ENCODE measurements at regions not wholly inside any gene's neighbourhood (a gene's known extent, or its start where the extent isn't known, plus 50 kb on each side); places are given as distances from the start of the nearest gene placed in this dataset.

DNA sequence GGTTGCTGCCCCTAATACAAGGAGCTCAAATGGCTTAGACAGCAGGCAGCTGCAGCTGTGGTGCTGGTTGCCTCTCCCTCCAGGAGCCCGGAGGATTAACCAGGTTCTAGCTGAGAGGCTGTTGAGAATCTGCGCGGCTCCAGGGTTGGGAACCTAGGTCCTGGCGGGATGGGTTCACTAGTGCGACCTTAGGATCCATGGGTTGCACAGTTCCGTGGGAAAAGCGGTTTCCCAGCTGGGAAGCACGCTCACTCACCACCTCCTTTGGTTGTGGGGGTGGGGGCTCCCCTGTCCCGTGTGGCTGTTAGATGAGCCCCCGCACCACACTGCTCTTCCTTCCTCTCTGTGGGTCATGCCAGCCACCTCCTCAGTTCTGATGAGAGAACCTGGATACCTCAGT lies 375.1 kb upstream of the ARRDC4 start:
- no peaks in the 10 kb centered on the region for H3K27me3 ChIP-seq (ENCODE audit: low read depth, low read length)
- H3K4me1 ChIP-seq (ENCODE audit: control insufficient read depth in 1 of 2, insufficient read depth in 2 of 2, low read length in 2 of 2) = no peaks in the 10 kb centered on the region
- no peaks in the 10 kb centered on the region for H3K36me3 ChIP-seq (ENCODE audit: control insufficient read depth in 1 of 2, insufficient read depth in 2 of 2, low read length in 2 of 2)
- no peak overlapping the region for H3K4me3 ChIP-seq (ENCODE audit: low read depth in 1 of 2, low read length in 2 of 2)
- H3K27ac ChIP-seq (ENCODE audit: low read length) = no peak overlapping the region
- H3K9me3 ChIP-seq (ENCODE audit: control insufficient read depth in 1 of 2, low read length in 2 of 2) = no peaks in the 10 kb centered on the region

DNA sequence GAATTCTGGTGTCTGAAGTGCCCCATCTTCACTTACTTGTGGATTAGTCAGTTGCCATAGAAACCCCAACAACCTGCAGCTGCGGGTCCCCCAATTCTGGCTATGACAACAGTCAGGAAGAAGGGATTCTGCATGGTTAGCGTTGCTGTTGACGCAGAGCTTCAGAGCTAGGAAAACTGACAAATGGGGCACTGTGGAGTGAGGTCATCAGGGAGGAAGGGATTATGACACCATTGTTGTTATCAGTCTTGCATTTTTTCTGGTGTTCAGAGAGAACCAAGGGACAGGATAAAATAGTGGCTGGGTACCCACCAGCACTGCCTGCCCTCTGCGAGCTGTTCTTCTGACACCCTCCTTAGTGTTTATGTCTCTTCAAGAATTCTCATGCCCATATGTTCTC lies 367.7 kb upstream of the ARRDC4 start:
- H3K9me3 ChIP-seq (ENCODE audit: control insufficient read depth in 1 of 2, low read length in 2 of 2) = no peaks in the 10 kb centered on the region
- H3K27ac ChIP-seq (ENCODE audit: low read length) = no peak overlapping the region
- no peaks in the 10 kb centered on the region for H3K27me3 ChIP-seq (ENCODE audit: low read depth, low read length)
- H3K36me3 ChIP-seq (ENCODE audit: control insufficient read depth in 1 of 2, insufficient read depth in 2 of 2, low read length in 2 of 2) = no peaks in the 10 kb centered on the region
- no peaks in the 10 kb centered on the region for H3K4me1 ChIP-seq (ENCODE audit: control insufficient read depth in 1 of 2, insufficient read depth in 2 of 2, low read length in 2 of 2)
- no peak overlapping the region for H3K4me3 ChIP-seq (ENCODE audit: low read depth in 1 of 2, low read length in 2 of 2)

DNA sequence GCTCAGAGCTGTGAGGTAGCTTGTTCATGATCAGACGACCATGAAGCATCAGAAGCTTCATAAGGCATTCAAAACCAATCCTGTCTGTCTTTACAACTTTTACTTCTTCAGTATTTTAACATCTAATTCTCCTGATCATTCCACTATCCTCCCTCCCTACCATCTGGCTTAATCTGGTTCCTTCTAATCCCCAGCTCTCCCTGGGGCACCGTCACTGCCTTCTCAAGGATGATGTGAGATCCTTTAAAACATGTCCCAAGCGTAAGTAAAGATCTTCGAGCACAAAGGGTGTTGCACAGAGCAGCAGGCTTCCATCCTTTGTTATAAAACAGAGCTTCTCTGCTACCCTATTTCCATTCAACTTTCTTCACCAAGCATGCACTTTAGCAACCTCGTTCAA lies 362.7 kb upstream of the ARRDC4 start:
- Histone ChIP-seq H3K9me3 (ENCODE audit: control insufficient read depth in 1 of 2, low read length in 2 of 2) (no peaks in the 10 kb centered on the region), H3K27me3 (ENCODE audit: low read depth, low read length) (no peaks in the 10 kb centered on the region), H3K36me3 (ENCODE audit: control insufficient read depth in 1 of 2, insufficient read depth in 2 of 2, low read length in 2 of 2) (no peaks in the 10 kb centered on the region), H3K4me1 (ENCODE audit: control insufficient read depth in 1 of 2, insufficient read depth in 2 of 2, low read length in 2 of 2) (no peaks in the 10 kb centered on the region), H3K27ac (ENCODE audit: low read length) (no peak overlapping the region), H3K4me3 (ENCODE audit: low read depth in 1 of 2, low read length in 2 of 2) (no peak overlapping the region)

DNA sequence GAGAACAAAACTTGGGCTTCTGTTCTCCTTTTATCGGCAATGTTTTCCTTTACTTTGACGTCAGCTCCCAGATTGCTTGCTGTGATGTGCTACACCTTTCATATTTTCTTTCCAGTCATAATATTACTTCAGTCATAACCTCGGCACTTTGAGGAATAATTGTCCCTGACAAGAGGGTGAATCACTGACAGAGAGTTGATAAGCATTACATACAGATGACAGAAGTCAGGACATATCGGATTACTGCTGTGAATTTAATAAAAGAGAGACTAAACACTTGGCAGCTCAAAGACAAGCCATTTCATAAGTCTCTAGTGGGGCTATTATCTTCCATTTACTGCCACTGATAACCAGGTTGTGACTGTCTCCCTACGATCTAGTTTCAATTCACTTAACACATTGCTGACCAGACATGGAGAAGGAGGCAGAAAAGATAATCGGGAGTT lies 362.1 kb upstream of the ARRDC4 start:
- Histone ChIP-seq H3K27me3 (ENCODE audit: low read depth, low read length) (no peaks in the 10 kb centered on the region), H3K36me3 (ENCODE audit: control insufficient read depth in 1 of 2, insufficient read depth in 2 of 2, low read length in 2 of 2) (no peaks in the 10 kb centered on the region), H3K27ac (ENCODE audit: low read length) (no peak overlapping the region), H3K4me1 (ENCODE audit: control insufficient read depth in 1 of 2, insufficient read depth in 2 of 2, low read length in 2 of 2) (no peaks in the 10 kb centered on the region), H3K4me3 (ENCODE audit: low read depth in 1 of 2, low read length in 2 of 2) (no peak overlapping the region), H3K9me3 (ENCODE audit: control insufficient read depth in 1 of 2, low read length in 2 of 2) (no peaks in the 10 kb centered on the region)

DNA sequence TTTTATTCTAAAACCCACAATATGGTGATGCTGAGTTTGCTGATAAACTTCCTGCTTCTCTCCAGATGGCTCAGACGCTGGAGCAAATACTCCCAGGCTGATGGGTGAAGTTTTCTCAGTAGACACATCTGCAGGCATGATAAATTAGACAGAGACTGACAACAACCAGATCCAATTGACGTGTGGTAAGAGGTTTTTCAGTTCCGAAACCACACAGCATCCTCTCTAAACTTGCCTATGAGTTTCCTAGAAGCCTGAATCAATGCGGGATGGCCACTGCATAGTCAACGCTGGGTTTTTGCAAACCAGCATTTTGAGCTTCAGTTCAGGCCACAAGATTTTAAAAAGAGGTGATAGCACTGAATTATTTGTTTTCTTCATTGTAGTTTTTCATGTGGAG lies 360.3 kb upstream of the ARRDC4 start:
- Histone ChIP-seq H3K27me3 (ENCODE audit: low read depth, low read length) (no peaks in the 10 kb centered on the region), H3K9me3 (ENCODE audit: control insufficient read depth in 1 of 2, low read length in 2 of 2) (no peaks in the 10 kb centered on the region), H3K36me3 (ENCODE audit: control insufficient read depth in 1 of 2, insufficient read depth in 2 of 2, low read length in 2 of 2) (no peaks in the 10 kb centered on the region), H3K27ac (ENCODE audit: low read length) (no peak overlapping the region), H3K4me1 (ENCODE audit: control insufficient read depth in 1 of 2, insufficient read depth in 2 of 2, low read length in 2 of 2) (no peaks in the 10 kb centered on the region), H3K4me3 (ENCODE audit: low read depth in 1 of 2, low read length in 2 of 2) (no peak overlapping the region)

DNA sequence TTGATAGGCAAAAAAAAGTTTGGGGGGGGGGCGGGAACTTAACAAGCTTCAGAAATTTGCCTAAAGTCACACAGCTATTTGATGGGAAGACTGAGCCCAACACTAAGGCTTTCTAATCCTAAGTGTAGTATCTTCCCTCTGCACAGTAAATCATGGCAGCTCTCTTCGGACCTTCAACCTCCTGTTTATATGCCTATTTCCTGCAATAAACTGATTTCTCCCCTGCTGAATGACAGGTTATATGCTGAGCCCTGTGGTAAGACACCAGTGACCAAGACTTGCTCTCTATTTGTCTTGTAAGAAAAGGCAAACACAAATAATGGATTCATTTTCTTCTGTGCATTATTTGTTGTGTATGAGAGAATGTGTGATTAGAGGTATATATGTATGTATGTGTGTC lies 355.8 kb upstream of the ARRDC4 start:
- no peak overlapping the region for H3K27ac ChIP-seq (ENCODE audit: low read length)
- no peaks in the 10 kb centered on the region for H3K27me3 ChIP-seq (ENCODE audit: low read depth, low read length)
- no peaks in the 10 kb centered on the region for H3K36me3 ChIP-seq (ENCODE audit: control insufficient read depth in 1 of 2, insufficient read depth in 2 of 2, low read length in 2 of 2)
- H3K9me3 ChIP-seq (ENCODE audit: control insufficient read depth in 1 of 2, low read length in 2 of 2) = peaks cover 0 to 8% of the 10 kb centered on the region in 2 donors
- H3K4me3 ChIP-seq (ENCODE audit: low read depth in 1 of 2, low read length in 2 of 2) = no peak overlapping the region
- H3K4me1 ChIP-seq (ENCODE audit: control insufficient read depth in 1 of 2, insufficient read depth in 2 of 2, low read length in 2 of 2) = no peaks in the 10 kb centered on the region

DNA sequence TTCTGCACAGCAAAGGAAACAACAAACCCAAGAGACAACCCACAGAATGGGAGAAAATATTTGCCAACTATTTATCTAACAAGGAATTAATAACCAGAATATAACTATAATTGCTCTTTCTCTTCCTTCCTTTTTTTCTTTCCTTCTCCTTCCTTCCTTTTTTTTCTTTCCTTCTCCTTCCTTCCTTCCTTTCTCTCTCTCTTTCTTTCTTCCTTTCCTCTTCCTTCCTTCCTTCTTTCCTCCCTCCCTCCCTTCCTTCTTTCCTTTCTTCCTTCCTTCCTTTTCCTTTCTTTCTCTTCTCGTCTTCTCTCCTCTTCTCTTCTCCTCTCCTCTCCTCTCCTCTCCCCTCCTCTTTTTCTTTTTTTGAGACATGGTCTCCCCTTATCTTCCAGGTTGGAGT lies 345.4 kb upstream of the ARRDC4 start:
- H3K27ac ChIP-seq (ENCODE audit: low read length) = no peak overlapping the region
- no peaks in the 10 kb centered on the region for H3K36me3 ChIP-seq (ENCODE audit: control insufficient read depth in 1 of 2, insufficient read depth in 2 of 2, low read length in 2 of 2)
- H3K4me3 ChIP-seq (ENCODE audit: low read depth in 1 of 2, low read length in 2 of 2) = no peak overlapping the region
- H3K9me3 ChIP-seq (ENCODE audit: control insufficient read depth in 1 of 2, low read length in 2 of 2) = peaks cover 0 to 14% of the 10 kb centered on the region in 2 donors
- H3K27me3 ChIP-seq (ENCODE audit: low read depth, low read length) = no peaks in the 10 kb centered on the region
- no peaks in the 10 kb centered on the region for H3K4me1 ChIP-seq (ENCODE audit: control insufficient read depth in 1 of 2, insufficient read depth in 2 of 2, low read length in 2 of 2)

DNA sequence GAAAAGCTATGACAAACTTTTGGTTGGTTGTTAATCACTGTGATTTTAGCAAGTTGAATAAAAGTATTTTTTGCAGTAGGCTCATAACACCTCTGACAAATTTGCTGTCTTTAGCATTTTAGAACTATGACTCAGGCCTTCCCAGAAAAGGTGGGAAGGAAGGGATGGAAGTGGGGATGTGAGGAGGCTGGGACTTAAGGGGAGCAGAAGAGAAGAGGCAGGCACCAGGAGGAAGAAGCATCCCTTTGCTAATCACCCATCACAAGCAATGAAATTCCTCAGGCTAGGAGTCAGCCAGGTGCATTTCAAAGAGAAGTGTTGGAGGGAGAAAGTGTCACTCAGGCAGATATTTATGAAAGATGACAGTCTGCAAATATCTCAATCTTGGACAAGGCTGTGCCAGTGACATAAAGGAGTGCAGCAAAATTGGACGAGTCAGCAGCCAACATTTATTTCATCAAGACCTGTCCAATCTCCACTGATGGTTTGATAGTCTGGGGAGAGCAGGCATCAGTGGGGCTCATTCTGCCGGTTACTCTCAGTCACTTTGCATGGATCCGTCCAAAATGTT lies 337.3 kb upstream of the ARRDC4 start:
- no peaks in the 10 kb centered on the region for H3K9me3 ChIP-seq (ENCODE audit: control insufficient read depth in 1 of 2, low read length in 2 of 2)

DNA sequence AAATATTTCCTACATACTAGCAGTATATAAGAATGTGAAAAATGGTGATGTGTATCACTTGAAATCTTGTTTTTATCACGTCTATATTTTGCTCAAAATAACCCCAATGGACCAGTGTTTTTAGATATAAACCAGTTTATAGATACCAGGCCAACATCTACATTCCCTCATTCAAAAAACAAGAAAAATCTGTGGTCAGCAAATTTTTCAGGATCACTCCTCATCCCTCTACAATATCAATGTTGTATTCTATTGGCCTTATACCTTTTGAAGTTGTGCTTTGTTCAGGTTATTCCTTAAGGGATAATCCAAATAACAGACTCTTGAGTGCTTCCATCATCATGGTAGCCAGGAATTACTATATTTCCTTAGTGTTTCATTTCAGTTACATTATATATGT lies 332.9 kb upstream of the ARRDC4 start:
- no peaks in the 10 kb centered on the region for H3K36me3 ChIP-seq (ENCODE audit: control insufficient read depth in 1 of 2, insufficient read depth in 2 of 2, low read length in 2 of 2)
- no peak overlapping the region for H3K4me3 ChIP-seq (ENCODE audit: low read depth in 1 of 2, low read length in 2 of 2)
- no peaks in the 10 kb centered on the region for H3K4me1 ChIP-seq (ENCODE audit: control insufficient read depth in 1 of 2, insufficient read depth in 2 of 2, low read length in 2 of 2)
- no peaks in the 10 kb centered on the region for H3K27me3 ChIP-seq (ENCODE audit: low read depth, low read length)
- peaks cover 0 to 3% of the 10 kb centered on the region in 2 donors for H3K9me3 ChIP-seq (ENCODE audit: control insufficient read depth in 1 of 2, low read length in 2 of 2)
- H3K27ac ChIP-seq (ENCODE audit: low read length) = no peak overlapping the region

More for the DNA sequence above, 337.3 kb upstream of the ARRDC4 start:
- Histone ChIP-seq H3K27me3 (ENCODE audit: low read depth, low read length) (no peaks in the 10 kb centered on the region), H3K36me3 (ENCODE audit: control insufficient read depth in 1 of 2, insufficient read depth in 2 of 2, low read length in 2 of 2) (no peaks in the 10 kb centered on the region), H3K4me3 (ENCODE audit: low read depth in 1 of 2, low read length in 2 of 2) (no peak overlapping the region), H3K27ac (ENCODE audit: low read length) (no peak overlapping the region), H3K4me1 (ENCODE audit: control insufficient read depth in 1 of 2, insufficient read depth in 2 of 2, low read length in 2 of 2) (no peaks in the 10 kb centered on the region)

DNA sequence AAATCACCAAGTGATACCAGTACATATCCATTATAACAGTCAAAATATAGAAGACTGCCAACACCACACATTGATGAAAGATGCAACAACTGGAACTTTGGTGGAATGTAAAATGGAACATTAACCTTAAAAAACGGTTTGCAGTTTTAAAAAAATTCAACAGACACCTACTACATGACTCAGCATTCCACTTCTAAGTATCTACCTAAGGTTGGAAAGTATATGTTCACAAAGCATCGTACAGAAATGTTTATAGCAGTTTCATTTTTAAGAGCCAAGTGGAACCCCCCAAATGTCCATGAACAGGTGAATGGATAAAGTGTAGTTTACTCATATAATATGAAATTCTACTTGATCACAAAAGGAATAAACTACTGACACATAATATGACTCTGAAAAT lies 314.7 kb upstream of the ARRDC4 start:
- H3K4me1 ChIP-seq (ENCODE audit: control insufficient read depth in 1 of 2, insufficient read depth in 2 of 2, low read length in 2 of 2) = no peaks in the 10 kb centered on the region
- H3K27ac ChIP-seq (ENCODE audit: low read length) = no peak overlapping the region
- no peaks in the 10 kb centered on the region for H3K36me3 ChIP-seq (ENCODE audit: control insufficient read depth in 1 of 2, insufficient read depth in 2 of 2, low read length in 2 of 2)
- H3K4me3 ChIP-seq (ENCODE audit: low read depth in 1 of 2, low read length in 2 of 2) = no peak overlapping the region
- no peaks in the 10 kb centered on the region for H3K9me3 ChIP-seq (ENCODE audit: control insufficient read depth in 1 of 2, low read length in 2 of 2)
- no peaks in the 10 kb centered on the region for H3K27me3 ChIP-seq (ENCODE audit: low read depth, low read length)

DNA sequence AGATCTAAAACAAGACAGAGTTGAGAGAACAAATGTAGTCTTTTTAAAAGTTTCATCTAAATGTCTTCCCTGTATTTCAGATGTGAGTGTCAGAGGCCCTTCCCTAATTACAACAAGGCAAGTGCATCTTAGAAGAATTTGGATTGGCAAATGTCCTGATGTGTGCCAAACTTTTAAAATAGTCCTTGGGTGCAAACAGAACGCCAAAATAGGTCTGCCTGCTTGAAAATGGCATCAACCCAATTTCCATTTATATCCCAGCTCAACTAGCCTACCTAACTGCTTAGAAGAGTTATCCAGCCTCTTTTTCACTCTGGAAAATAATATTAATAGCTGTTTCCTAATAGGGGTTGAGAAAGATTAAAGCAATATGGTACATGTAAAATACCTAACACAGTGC lies 311.8 kb upstream of the ARRDC4 start:
- Histone ChIP-seq H3K36me3 (ENCODE audit: control insufficient read depth in 1 of 2, insufficient read depth in 2 of 2, low read length in 2 of 2) (no peaks in the 10 kb centered on the region), H3K4me1 (ENCODE audit: control insufficient read depth in 1 of 2, insufficient read depth in 2 of 2, low read length in 2 of 2) (peaks cover 0 to 11% of the 10 kb centered on the region in 2 donors), H3K4me3 (ENCODE audit: low read depth in 1 of 2, low read length in 2 of 2) (no peak overlapping the region), H3K9me3 (ENCODE audit: control insufficient read depth in 1 of 2, low read length in 2 of 2) (no peaks in the 10 kb centered on the region), H3K27me3 (ENCODE audit: low read depth, low read length) (no peaks in the 10 kb centered on the region), H3K27ac (ENCODE audit: low read length) (no peak overlapping the region)

DNA sequence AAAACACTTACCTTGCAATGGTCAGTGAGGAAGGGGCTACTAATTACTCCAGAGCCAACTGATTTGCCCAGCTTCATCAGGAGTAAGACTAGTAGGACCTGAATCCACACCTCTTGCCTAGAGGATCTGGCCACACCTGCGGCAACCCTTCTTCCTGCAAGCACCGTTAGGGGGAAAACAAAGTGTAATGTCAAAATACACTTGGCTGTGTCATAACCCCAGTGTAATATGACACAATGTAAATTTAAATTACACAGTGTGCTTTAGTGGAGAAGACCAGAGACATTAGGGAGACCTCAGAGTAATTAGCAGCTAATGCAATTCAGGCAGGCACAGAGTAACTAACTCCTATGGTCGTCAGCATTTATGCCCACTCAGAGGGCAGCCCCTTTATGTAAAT lies 308.5 kb upstream of the ARRDC4 start:
- Histone ChIP-seq H3K27me3 (ENCODE audit: low read depth, low read length) (no peaks in the 10 kb centered on the region), H3K36me3 (ENCODE audit: control insufficient read depth in 1 of 2, insufficient read depth in 2 of 2, low read length in 2 of 2) (no peaks in the 10 kb centered on the region), H3K9me3 (ENCODE audit: control insufficient read depth in 1 of 2, low read length in 2 of 2) (no peaks in the 10 kb centered on the region), H3K4me3 (ENCODE audit: low read depth in 1 of 2, low read length in 2 of 2) (no peak overlapping the region), H3K4me1 (ENCODE audit: control insufficient read depth in 1 of 2, insufficient read depth in 2 of 2, low read length in 2 of 2) (peaks cover 0 to 11% of the 10 kb centered on the region in 2 donors), H3K27ac (ENCODE audit: low read length) (no peak overlapping the region)
